ENCODE measurements at regions not wholly inside any gene's neighbourhood (a gene's known extent, or its start where the extent isn't known, plus 50 kb on each side); places are given as distances from the start of the nearest gene placed in this dataset.
"Not testable (repeated sequence)": the region's sequence is repeated elsewhere in the genome, so short reads cannot be mapped to it uniquely, and the experiment has no call there.

DNA sequence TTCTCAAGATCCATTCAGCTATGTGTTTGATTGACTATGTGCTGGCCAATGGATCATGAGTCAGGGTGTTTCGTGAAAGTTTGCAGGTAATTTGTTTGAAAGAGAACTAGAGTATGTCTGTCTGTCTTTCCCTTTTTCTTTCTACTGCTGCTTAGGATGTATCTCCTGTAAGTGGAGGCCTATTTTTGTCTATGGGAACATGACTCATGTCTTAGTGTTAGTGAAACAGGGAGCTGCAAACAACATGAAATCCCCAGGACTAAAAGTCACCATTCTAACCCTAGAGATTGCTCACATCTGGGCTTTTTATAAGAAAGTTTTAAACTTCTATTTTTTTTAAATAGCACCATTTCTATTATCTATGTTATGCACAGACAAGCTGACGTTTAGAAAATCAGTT is 333.0 kb downstream of the CCER1 start:
- DNase-seq (ENCODE audit: low read depth in 4 of 4, low spot score in 3 of 4) = no peak

DNA sequence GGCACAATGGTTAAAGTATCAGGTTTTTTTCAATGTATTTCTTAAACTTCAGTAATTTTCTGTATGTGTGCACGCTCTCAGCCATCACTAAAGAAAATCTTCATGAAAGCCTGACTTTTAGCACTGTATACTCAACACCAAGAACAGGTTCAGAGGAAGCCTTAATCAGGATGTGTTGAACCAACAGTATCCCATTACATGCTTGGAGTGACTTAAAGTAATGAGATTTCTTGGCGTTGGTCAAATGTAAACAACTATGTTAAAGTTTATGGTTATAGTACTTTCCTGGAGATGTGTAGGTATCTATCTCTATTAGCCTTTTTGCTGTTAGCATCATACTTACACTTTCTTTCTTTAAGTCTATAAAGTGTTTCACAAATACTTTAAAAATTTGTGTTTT is 335.0 kb downstream of the CCER1 start:
- no peak for DNase-seq (ENCODE audit: low read depth in 4 of 4, low spot score in 3 of 4)

GRCh38 chr12:90618586-90618985 is 336.4 kb downstream of the CCER1 start:
- DNase-seq (ENCODE audit: low read depth in 4 of 4, low spot score in 3 of 4) = no peak

- DNase-seq (ENCODE audit: low read depth in 4 of 4, low spot score in 3 of 4) = no peak
These were observed 343.1 kb downstream of the CCER1 start for GRCh38 chr12:90611891-90612290.

- DNase-seq (ENCODE audit: low read depth in 4 of 4, low spot score in 3 of 4) = no peak
These were observed 343.9 kb downstream of the CCER1 start for GRCh38 chr12:90611048-90611447.

GRCh38 chr12:90593596-90594295 is 361.2 kb downstream of the CCER1 start:
- DNase-seq (ENCODE audit: low read depth in 4 of 4, low spot score in 3 of 4) = no peak

DNA sequence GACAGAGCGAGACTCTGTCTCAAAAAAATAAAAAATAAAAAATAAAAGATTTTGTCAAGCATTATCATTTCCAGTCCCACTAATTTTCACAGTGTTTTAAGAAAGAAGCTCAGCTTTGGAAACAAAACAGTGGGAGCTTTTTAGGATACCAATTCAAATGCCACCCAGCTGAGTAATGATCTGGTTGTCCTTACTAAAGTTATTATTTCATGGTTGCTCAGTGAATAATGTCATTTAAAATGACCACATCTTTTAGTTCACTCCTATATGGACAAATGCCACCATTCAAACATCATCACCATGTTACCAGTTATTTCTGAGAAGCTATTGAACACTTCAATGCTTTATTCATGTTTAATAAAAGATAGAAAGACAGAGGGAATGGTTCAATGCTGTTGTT is 365.0 kb downstream of the CCER1 start:
- no peak for DNase-seq (ENCODE audit: low read depth in 4 of 4, low spot score in 3 of 4)

DNA sequence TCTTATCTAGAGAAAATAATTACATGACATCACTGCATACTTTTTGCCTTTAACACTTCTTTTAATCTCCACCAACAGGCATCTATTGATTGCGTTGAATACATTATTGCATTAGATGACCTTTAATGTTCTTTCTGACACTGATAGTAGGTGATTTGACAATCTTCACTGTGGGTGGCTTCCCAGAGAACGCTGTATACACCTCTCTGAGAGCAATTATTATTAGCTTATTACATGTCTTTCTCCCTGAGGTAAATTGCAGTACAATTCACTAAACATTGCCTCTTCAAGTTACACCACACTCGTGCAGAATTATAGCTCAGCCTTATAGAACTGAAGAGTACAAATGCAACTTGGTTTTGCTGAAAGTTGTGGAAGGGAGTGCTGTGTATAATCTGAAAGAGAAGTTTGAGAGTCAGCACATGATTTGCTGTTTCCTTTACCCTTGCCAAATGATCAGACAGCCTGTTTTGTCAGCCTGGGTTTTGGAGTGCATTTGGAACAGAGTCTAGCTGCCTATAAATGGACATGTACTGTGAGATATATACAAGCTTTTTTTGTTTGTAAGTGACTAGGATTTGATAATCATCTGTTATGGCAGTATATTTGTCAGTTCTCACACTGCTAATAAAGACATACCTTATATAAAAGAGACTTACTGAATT is 369.2 kb downstream of the CCER1 start:
- DNase-seq (ENCODE audit: low read depth in 4 of 4, low spot score in 3 of 4) = no peak

DNA sequence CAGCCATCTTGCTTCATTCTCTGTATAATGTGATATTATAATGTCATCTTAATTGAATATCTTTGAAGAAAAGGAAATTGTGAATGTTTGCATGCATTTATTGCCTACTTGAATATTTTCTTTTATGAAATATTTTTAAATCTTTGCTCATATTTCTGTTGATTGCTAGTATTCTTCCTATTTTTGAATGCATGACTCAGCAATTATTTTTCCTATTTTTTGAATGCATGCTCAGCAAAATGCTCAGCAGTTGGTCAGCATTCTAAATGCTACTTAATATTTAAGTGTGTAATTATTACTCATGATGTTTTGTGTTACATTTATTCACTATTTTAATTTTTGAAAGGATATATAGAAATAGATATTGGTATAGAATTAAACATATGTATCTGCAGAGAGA is 378.3 kb downstream of the CCER1 start:
- no peak for DNase-seq (ENCODE audit: low read depth in 4 of 4, low spot score in 3 of 4)

GRCh38 chr12:90575995-90576394 is 379.0 kb downstream of the CCER1 start:
- DNase-seq (ENCODE audit: low read depth in 4 of 4, low spot score in 3 of 4) = no peak

GRCh38 chr12:90574676-90575075 is 380.3 kb downstream of the CCER1 start:
- no peak for DNase-seq (ENCODE audit: low read depth in 4 of 4, low spot score in 3 of 4)

DNA sequence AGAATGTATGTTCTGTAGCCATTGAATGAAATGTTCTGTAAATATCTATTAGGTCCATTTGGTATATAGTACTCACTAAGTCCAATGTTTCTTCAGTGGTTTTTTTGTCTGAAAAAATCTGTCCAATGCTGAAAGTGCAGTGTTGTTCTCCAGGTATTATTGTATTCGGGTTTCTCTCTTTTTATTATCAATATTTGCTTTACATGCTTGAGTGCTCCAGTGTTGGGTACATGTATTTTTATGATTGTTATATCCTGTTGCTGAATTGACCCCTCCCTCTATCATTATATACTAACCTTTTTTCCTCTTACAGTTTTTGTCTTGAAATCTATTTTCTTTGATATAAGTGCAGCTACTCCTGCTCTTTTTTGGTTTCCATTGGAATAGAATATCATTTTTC is 382.2 kb downstream of the CCER1 start:
- no peak for DNase-seq (ENCODE audit: low read depth in 4 of 4, low spot score in 3 of 4)

- no peak for DNase-seq (ENCODE audit: low read depth in 4 of 4, low spot score in 3 of 4)
These were observed 385.3 kb downstream of the CCER1 start for GRCh38 chr12:90569685-90570084.

DNA sequence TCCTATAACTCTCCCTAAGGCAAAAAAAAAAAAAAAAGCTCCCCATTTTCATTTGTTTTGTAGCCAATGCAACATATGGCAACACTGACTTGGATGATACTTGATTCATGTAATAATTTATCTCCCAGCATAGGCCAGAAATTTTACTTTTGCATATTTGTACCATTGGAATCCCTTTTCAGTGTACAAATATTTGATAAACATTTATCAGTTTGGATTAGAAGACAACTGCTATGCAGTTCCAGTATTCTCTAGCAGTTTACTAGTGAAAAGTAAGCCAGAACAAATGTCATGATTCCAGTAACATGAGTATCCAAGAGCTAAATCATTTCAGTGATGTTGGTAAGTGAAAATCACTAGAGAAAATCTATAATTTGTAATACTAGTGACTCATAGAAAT is 392.3 kb downstream of the CCER1 start:
- no peak for DNase-seq (ENCODE audit: low read depth in 4 of 4, low spot score in 3 of 4)

GRCh38 chr12:90548595-90548994 is 406.4 kb downstream of the CCER1 start:
- no peak for DNase-seq (ENCODE audit: low read depth in 4 of 4, low spot score in 3 of 4)

- no peak for DNase-seq (ENCODE audit: low read depth in 4 of 4, low spot score in 3 of 4)
These were observed 408.5 kb downstream of the CCER1 start for GRCh38 chr12:90546511-90546910.

DNA sequence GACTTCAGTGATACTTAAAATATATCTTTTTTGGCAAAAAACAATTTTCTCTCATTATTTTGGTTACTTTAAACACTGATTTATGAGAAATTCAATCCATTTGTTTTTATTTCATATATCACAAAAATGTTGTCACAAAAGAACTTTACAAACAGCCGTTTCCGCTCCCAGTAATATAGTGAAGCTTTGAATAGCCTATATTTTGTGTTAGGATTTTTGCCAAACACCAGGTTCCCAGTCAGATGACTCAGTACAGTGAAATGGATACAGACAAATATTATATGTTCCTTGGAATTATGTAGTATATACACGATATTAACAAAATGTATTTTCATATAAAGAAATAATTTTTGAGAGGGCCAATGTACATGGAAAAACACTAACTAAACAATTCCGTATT is 411.1 kb downstream of the CCER1 start:
- peak in 1 of 4 donors; percentile 23 for DNase-seq (ENCODE audit: low read depth in 4 of 4, low spot score in 3 of 4)

- DNase-seq (ENCODE audit: low read depth in 4 of 4, low spot score in 3 of 4) = no peak
These were observed 411.6 kb downstream of the CCER1 start for GRCh38 chr12:90543374-90543773.

- DNase-seq (ENCODE audit: low read depth in 4 of 4, low spot score in 3 of 4) = not testable (repeated sequence)
These were observed 412.1 kb downstream of the CCER1 start for GRCh38 chr12:90542852-90543251.

- not testable (repeated sequence) for DNase-seq (ENCODE audit: low read depth in 4 of 4, low spot score in 3 of 4)
These were observed 421.1 kb downstream of the CCER1 start for GRCh38 chr12:90533828-90534227.

DNA sequence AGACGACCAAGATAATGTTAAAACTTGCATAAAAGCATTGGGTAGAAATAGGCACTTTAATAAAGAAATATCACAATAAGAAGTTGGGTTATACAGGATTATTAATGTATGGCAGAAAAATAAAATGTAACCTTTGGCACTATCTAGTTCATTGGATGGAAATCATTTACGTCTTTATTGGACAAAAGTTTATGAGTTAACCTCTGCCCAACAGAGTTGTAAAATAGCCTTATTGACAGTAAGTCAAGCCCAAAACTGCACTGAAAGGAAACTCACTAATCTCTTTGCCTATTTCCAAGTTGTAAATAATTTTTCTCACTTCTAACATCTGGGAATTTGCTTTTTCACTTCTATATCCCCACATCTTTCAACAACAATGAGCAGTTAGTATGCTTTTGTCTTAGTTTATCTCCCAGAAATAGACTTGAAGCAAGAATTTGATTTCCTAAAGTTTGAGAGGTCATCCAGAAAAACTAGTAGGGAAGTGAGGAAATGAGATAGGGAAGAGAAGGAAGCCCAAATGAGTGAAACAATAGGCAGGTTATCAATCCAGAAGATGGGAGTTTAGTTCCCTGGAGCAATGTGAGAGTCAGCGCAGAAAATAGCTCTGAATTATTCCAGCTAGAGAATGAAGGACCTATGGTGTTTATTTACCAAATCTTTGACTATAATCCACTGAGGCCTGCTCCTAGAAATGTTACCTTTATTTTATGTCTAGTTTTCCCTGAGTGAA is 434.8 kb downstream of the CCER1 start:
- DNase-seq (ENCODE audit: low read depth in 4 of 4, low spot score in 3 of 4) = no peak

GRCh38 chr12:90519285-90519684 is 435.7 kb downstream of the CCER1 start:
- DNase-seq (ENCODE audit: low read depth in 4 of 4, low spot score in 3 of 4) = no peak
